H9 (cell line): ENCODE measurements at regions not wholly inside any gene's neighbourhood (a gene's known extent, or its start where the extent isn't known, plus 50 kb on each side); places are given as distances from the start of the nearest gene placed in this dataset.

Experiments
- DNase-seq: peaks from one replicate; pipeline ENCODE4 v3.0.0-alpha.2; 2017
- H2AFZ ChIP-seq: one replicate; pipeline ENCODE4 v1.6.1; 2013; ENCODE audit warnings: mild to moderate bottlenecking, low read length, control low read depth, moderate library complexity
- H2AK5ac ChIP-seq: 2 replicates; pipeline ENCODE4 v1.6.1; 2013; ENCODE audit warnings: low read length, control low read depth, mixed read lengths; ENCODE audit not compliant: insufficient read length
- H2BK120ac ChIP-seq: one replicate; pipeline ENCODE4 v1.6.1; 2013; ENCODE audit warnings: low read depth, mild to moderate bottlenecking, low read length, control low read depth, inconsistent platforms; ENCODE audit not compliant: poor library complexity, severe bottlenecking
- H2BK12ac ChIP-seq: 2 replicates; pipeline ENCODE4 v1.6.1; 2013; ENCODE audit warnings: low read length, control low read depth, mixed read lengths, low read depth; ENCODE audit not compliant: insufficient read length
- H2BK15ac ChIP-seq: 2 replicates; pipeline ENCODE4 v1.6.1; 2013; ENCODE audit warnings: low read depth, low read length, control low read depth
- H2BK20ac ChIP-seq: one replicate; pipeline ENCODE4 v1.6.1; 2013; ENCODE audit warnings: low read depth, mild to moderate bottlenecking, low read length, control low read depth, inconsistent platforms; ENCODE audit not compliant: poor library complexity, severe bottlenecking
- H2BK5ac ChIP-seq: 2 replicates; pipeline ENCODE4 v1.6.1; 2013; ENCODE audit warnings: low read length, control low read depth, mixed read lengths; ENCODE audit not compliant: insufficient read length
- H3K14ac ChIP-seq: 2 replicates; pipeline ENCODE4 v1.6.1; 2013; ENCODE audit warnings: low read length, control low read depth; ENCODE audit not compliant: insufficient read depth
- H3K18ac ChIP-seq: 2 replicates; pipeline ENCODE4 v1.6.1; 2013; ENCODE audit warnings: low read depth, mild to moderate bottlenecking, mixed read lengths, low read length, control low read depth; ENCODE audit not compliant: insufficient read length
- H3K23ac ChIP-seq: 2 replicates; pipeline ENCODE4 v1.6.1; 2013; ENCODE audit warnings: low read length, control low read depth, mixed read lengths, low read depth; ENCODE audit not compliant: insufficient read length
- H3K23me2 ChIP-seq: 2 replicates; pipeline ENCODE4 v1.6.1; 2013; ENCODE audit warnings: low read depth, mild to moderate bottlenecking, mixed read lengths, low read length, control low read depth; ENCODE audit not compliant: insufficient read length, poor library complexity, severe bottlenecking
- H3K27ac ChIP-seq: 2 replicates; pipeline ENCODE4 v1.5.1; 2013; ENCODE audit warnings: low read length, control low read depth, mixed read lengths, low read depth; ENCODE audit not compliant: insufficient read length
- H3K27me3 ChIP-seq: 2 replicates; pipeline ENCODE4 v1.6.1; 2013; ENCODE audit warnings: low read length, control low read depth, inconsistent platforms; ENCODE audit not compliant: insufficient read depth
- H3K4ac ChIP-seq: 2 replicates; pipeline ENCODE4 v1.6.1; 2013; ENCODE audit warnings: low read depth, mild to moderate bottlenecking, control low read depth, inconsistent platforms, low read length, moderate library complexity
- H3K4me1 ChIP-seq: 2 replicates; pipeline ENCODE4 v1.6.1; 2013; ENCODE audit warnings: low read length, control low read depth, inconsistent platforms; ENCODE audit not compliant: insufficient read depth
- H3K4me2 ChIP-seq: 2 replicates; pipeline ENCODE4 v1.6.1; 2013; ENCODE audit warnings: low read length, control low read depth, mixed read lengths; ENCODE audit not compliant: insufficient read length, insufficient read depth
- H3K56ac ChIP-seq: 2 replicates; pipeline ENCODE4 v1.6.1; 2013; ENCODE audit warnings: low read depth, mild to moderate bottlenecking, mixed read lengths, low read length, control low read depth; ENCODE audit not compliant: insufficient read length
- H3K79me1 ChIP-seq: 2 replicates; pipeline ENCODE4 v1.6.1; 2013; ENCODE audit warnings: low read depth, mild to moderate bottlenecking, moderate library complexity, low read length, control low read depth, inconsistent platforms; ENCODE audit not compliant: insufficient read depth, poor library complexity, severe bottlenecking
- H3K79me2 ChIP-seq: 2 replicates; pipeline ENCODE4 v1.6.1; 2013; ENCODE audit warnings: low read length, control low read depth, inconsistent platforms; ENCODE audit not compliant: insufficient read depth
- H3K9ac ChIP-seq: 2 replicates; pipeline ENCODE4 v1.6.1; 2013; ENCODE audit warnings: low read length, control low read depth, mixed read lengths; ENCODE audit not compliant: insufficient read length; ENCODE audit errors: extremely low read depth
- H3K9me3 ChIP-seq: one replicate; pipeline ENCODE4 v1.6.1; 2013; ENCODE audit warnings: low read depth, low read length, inconsistent platforms; ENCODE audit not compliant: control insufficient read depth
- H3T11ph ChIP-seq: one replicate; pipeline ENCODE4 v1.6.1; 2013; ENCODE audit warnings: mild to moderate bottlenecking, low read length, control low read depth, inconsistent platforms
- H4K20me1 ChIP-seq: one replicate; pipeline ENCODE4 v1.6.1; 2013; ENCODE audit not compliant: control insufficient read depth, insufficient read length, insufficient read depth
- H4K5ac ChIP-seq: 2 replicates; pipeline ENCODE4 v1.6.1; 2013; ENCODE audit warnings: low read depth, mild to moderate bottlenecking, mixed read lengths, low read length, control low read depth; ENCODE audit not compliant: insufficient read length
- H4K8ac ChIP-seq: replicated peaks from 2 replicates; pipeline ENCODE4 v1.6.1; 2013; ENCODE audit warnings: low read length, control low read depth, mixed read lengths, low read depth; ENCODE audit not compliant: insufficient read length
- H4K91ac ChIP-seq: 2 replicates; pipeline ENCODE4 v1.6.1; 2013; ENCODE audit warnings: low read depth, mild to moderate bottlenecking, moderate library complexity, mixed read lengths, low read length, control low read depth; ENCODE audit not compliant: insufficient read length
- H3K27ac Mint-ChIP-seq, 3 experiments: 2 replicates in 2 of 3; 3 replicates in 1 of 3; pipeline ENCODE4 v1.8.0; 2020 to 2021; ENCODE audit warnings: mixed read lengths in 3 of 3, mild to moderate bottlenecking in 1 of 3, moderate library complexity in 1 of 3
- H3K27me3 Mint-ChIP-seq: 2 replicates; pipeline ENCODE4 v1.8.0; 2021; ENCODE audit warnings: low read depth, mild to moderate bottlenecking, moderate library complexity, mixed read lengths
- H3K36me3 Mint-ChIP-seq, 3 experiments: 2 replicates in 2 of 3; 3 replicates in 1 of 3; pipeline ENCODE4 v1.8.0; 2020 to 2021; ENCODE audit warnings: low read depth in 3 of 3, mixed read lengths in 3 of 3; ENCODE audit not compliant: insufficient read depth in 1 of 3
- H3K4me1 Mint-ChIP-seq, 2 experiments: 2 replicates each; pipeline ENCODE4 v1.8.0; 2020; ENCODE audit warnings: mixed read lengths in 2 of 2
- H3K4me3 Mint-ChIP-seq, 2 experiments: 2 replicates in 1 of 2; 3 replicates in 1 of 2; pipeline ENCODE4 v1.8.0; 2020 to 2021; ENCODE audit warnings: mild to moderate bottlenecking in 2 of 2, mixed read lengths in 2 of 2, moderate library complexity in 1 of 2
- H3K9me3 Mint-ChIP-seq, 2 experiments: 2 replicates in 1 of 2; 3 replicates in 1 of 2; pipeline ENCODE4 v1.8.0; 2020; ENCODE audit warnings: mild to moderate bottlenecking in 2 of 2, mixed read lengths in 2 of 2, moderate library complexity in 1 of 2
- WGBS: extraction: QIAGEN DNeasy Blood & Tissue Kit; methylation state at CpG from one replicate; pipeline ENCODE4 v1.1.7; 2013; ENCODE audit warnings: missing lambda C conversion rate, low lambda C conversion rate, mixed read lengths; ENCODE audit not compliant: insufficient read length; ENCODE audit errors: extremely low coverage; 5-methylcytosine and 5-hydroxymethylcytosine counted together
- TF ChIP-seq, protein P1 (sequence below): fragments of 200-600 bp; sonication (generic); conservative IDR thresholded peaks from 3 replicates; pipeline ENCODE4 v1.8.0; 2021; ENCODE audit warnings: antibody characterized with exemption, mild to moderate bottlenecking

DNA sequence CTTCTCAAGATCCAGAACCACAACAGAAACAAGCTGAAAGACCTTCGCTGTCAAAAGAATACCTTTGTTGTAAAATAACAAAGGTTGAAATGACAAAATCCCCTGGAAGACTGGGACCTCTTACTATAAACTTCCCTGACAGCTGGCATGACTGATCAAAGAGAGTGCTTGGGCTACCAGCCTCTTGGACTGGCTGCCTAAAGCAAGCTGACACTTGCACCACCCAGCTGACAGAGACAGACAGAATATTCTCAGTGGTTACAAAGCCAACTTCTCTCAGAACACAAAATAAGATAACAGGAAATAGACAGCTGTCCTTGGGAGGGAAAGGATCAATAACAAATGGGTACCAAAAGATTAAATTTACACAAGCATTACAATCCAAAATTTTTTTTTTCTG is 241.7 kb upstream of the SPOCK3 start:
- H3K79me2 ChIP-seq: no peaks in the 10 kb centered on the region
- H2AFZ ChIP-seq: no peak overlapping the region
- Mint-ChIP-seq H3K27ac (no peak overlapping the region), H3K9me3 (no peaks in the 10 kb centered on the region), H3K27me3 (no peaks in the 10 kb centered on the region), H3K36me3 (no peaks in the 10 kb centered on the region), H3K4me3 (no peak overlapping the region), H3K4me1 (no peaks in the 10 kb centered on the region; a peak in 1 of 4 replicates)
- no peak overlapping the region for H4K8ac ChIP-seq
- no peak overlapping the region for H3K9ac ChIP-seq
- H3K4ac ChIP-seq: no peak overlapping the region
- H4K91ac ChIP-seq: no peak overlapping the region
- no peak overlapping the region for H3K23ac ChIP-seq
- no CpG with 5 or more reads among the region's 1 CpG for WGBS
- H2BK15ac ChIP-seq: no peak overlapping the region
- TF ChIP-seq, protein P1, sequence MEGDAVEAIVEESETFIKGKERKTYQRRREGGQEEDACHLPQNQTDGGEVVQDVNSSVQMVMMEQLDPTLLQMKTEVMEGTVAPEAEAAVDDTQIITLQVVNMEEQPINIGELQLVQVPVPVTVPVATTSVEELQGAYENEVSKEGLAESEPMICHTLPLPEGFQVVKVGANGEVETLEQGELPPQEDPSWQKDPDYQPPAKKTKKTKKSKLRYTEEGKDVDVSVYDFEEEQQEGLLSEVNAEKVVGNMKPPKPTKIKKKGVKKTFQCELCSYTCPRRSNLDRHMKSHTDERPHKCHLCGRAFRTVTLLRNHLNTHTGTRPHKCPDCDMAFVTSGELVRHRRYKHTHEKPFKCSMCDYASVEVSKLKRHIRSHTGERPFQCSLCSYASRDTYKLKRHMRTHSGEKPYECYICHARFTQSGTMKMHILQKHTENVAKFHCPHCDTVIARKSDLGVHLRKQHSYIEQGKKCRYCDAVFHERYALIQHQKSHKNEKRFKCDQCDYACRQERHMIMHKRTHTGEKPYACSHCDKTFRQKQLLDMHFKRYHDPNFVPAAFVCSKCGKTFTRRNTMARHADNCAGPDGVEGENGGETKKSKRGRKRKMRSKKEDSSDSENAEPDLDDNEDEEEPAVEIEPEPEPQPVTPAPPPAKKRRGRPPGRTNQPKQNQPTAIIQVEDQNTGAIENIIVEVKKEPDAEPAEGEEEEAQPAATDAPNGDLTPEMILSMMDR: no peak
- no peak overlapping the region for H3T11ph ChIP-seq
- no peak for DNase-seq
- H2AK5ac ChIP-seq: no peak overlapping the region
- H3K4me2 ChIP-seq: no peak overlapping the region
- H3K14ac ChIP-seq: no peak overlapping the region
- no peak overlapping the region for H2BK5ac ChIP-seq
- H3K18ac ChIP-seq: no peak overlapping the region
- H3K23me2 ChIP-seq: no peaks in the 10 kb centered on the region
- no peaks in the 10 kb centered on the region for H3K9me3 ChIP-seq
- H2BK120ac ChIP-seq: no peak overlapping the region
- no peak overlapping the region for H2BK20ac ChIP-seq
- H4K5ac ChIP-seq: no peak overlapping the region
- H3K27ac ChIP-seq: no peak overlapping the region
- H4K20me1 ChIP-seq: no peaks in the 10 kb centered on the region
- H3K79me1 ChIP-seq: no peaks in the 10 kb centered on the region
- H2BK12ac ChIP-seq: no peak overlapping the region
- no peak overlapping the region for H3K56ac ChIP-seq
- H3K4me1 ChIP-seq: no peaks in the 10 kb centered on the region
- H3K27me3 ChIP-seq: no peaks in the 10 kb centered on the region
